ENCODE measurements at regions not wholly inside any gene's neighbourhood (a gene's known extent, or its start where the extent isn't known, plus 50 kb on each side); places are given as distances from the start of the nearest gene placed in this dataset.

GRCh38 chr12:128069359-128069997 lies 197.5 kb upstream of the TMEM132C start:
- peak; percentile 73 for TF ChIP-seq CTCF (IDR thresholded peaks at IDR 0.05)
- ATAC-seq (ENCODE audit: insufficient number of reproducible peaks, low FRiP score, low read depth): no peak
- H3K9me3 ChIP-seq: no peaks in the 10 kb centered on the region
- no peak for DNase-seq (ENCODE audit: low spot score)
- no peak overlapping the region for H3K27ac ChIP-seq
- H3K4me1 ChIP-seq (ENCODE audit: control insufficient read depth in 1 of 2, low read depth in 2 of 2): no peaks in the 10 kb centered on the region
- H3K4me3 ChIP-seq: no peak overlapping the region
- H3K27me3 ChIP-seq (replicated peaks; ENCODE audit: insufficient read depth): no peaks in the 10 kb centered on the region
- no peaks in the 10 kb centered on the region for H3K36me3 ChIP-seq

GRCh38 chr12:128073937-128074336 lies 193.0 kb upstream of the TMEM132C start:
- H3K9me3 ChIP-seq: no peaks in the 10 kb centered on the region
- peaks cover 0 to 18% of the 10 kb centered on the region in 2 donors for H3K4me1 ChIP-seq (ENCODE audit: control insufficient read depth in 1 of 2, low read depth in 2 of 2)
- ATAC-seq (ENCODE audit: insufficient number of reproducible peaks, low FRiP score, low read depth): no peak
- no peak overlapping the region for H3K4me3 ChIP-seq
- no peak for TF ChIP-seq CTCF (IDR thresholded peaks at IDR 0.05)
- no peaks in the 10 kb centered on the region for H3K27me3 ChIP-seq (replicated peaks; ENCODE audit: insufficient read depth)
- peak overlapping the region in 1 of 2 donors; percentile 23 for H3K27ac ChIP-seq
- H3K36me3 ChIP-seq: no peaks in the 10 kb centered on the region
- DNase-seq (ENCODE audit: low spot score): no peak

- no peak for DNase-seq (ENCODE audit: low spot score)
- no peak overlapping the region for H3K27ac ChIP-seq
- TF ChIP-seq CTCF (IDR thresholded peaks at IDR 0.05): no peak
- no peak for ATAC-seq (ENCODE audit: insufficient number of reproducible peaks, low FRiP score, low read depth)
- peaks cover 0 to 18% of the 10 kb centered on the region in 2 donors for H3K4me1 ChIP-seq (ENCODE audit: control insufficient read depth in 1 of 2, low read depth in 2 of 2)
- H3K4me3 ChIP-seq: no peak overlapping the region
- H3K27me3 ChIP-seq (replicated peaks; ENCODE audit: insufficient read depth): no peaks in the 10 kb centered on the region
- no peaks in the 10 kb centered on the region for H3K36me3 ChIP-seq
- no peaks in the 10 kb centered on the region for H3K9me3 ChIP-seq
Observed at GRCh38 chr12:128075332-128075731, 191.6 kb upstream of the TMEM132C start.

- H3K27me3 ChIP-seq (replicated peaks; ENCODE audit: insufficient read depth): no peaks in the 10 kb centered on the region
- peaks cover 0 to 18% of the 10 kb centered on the region in 2 donors for H3K4me1 ChIP-seq (ENCODE audit: control insufficient read depth in 1 of 2, low read depth in 2 of 2)
- peak; percentile 34 for ATAC-seq (ENCODE audit: insufficient number of reproducible peaks, low FRiP score, low read depth)
- H3K9me3 ChIP-seq: no peaks in the 10 kb centered on the region
- TF ChIP-seq CTCF (IDR thresholded peaks at IDR 0.05): no peak
- no peak overlapping the region for H3K27ac ChIP-seq
- no peaks in the 10 kb centered on the region for H3K36me3 ChIP-seq
- no peak overlapping the region for H3K4me3 ChIP-seq
- DNase-seq (ENCODE audit: low spot score): no peak
Observed at GRCh38 chr12:128076188-128076587, 190.8 kb upstream of the TMEM132C start.

GRCh38 chr12:128077211-128077916 lies 189.6 kb upstream of the TMEM132C start:
- H3K27me3 ChIP-seq (replicated peaks; ENCODE audit: insufficient read depth): no peaks in the 10 kb centered on the region
- no peaks in the 10 kb centered on the region for H3K36me3 ChIP-seq
- H3K4me3 ChIP-seq: no peak overlapping the region
- H3K9me3 ChIP-seq: no peaks in the 10 kb centered on the region
- no peak for ATAC-seq (ENCODE audit: insufficient number of reproducible peaks, low FRiP score, low read depth)
- peaks cover 0 to 18% of the 10 kb centered on the region in 2 donors for H3K4me1 ChIP-seq (ENCODE audit: control insufficient read depth in 1 of 2, low read depth in 2 of 2)
- DNase-seq (ENCODE audit: low spot score): no peak
- H3K27ac ChIP-seq: no peak overlapping the region
- TF ChIP-seq CTCF (IDR thresholded peaks at IDR 0.05): no peak
